CD4-positive, alpha-beta T cell treated with Interleukin-6 for 4 hours (primary cell): ENCODE measurements at regions not wholly inside any gene's neighbourhood (a gene's known extent, or its start where the extent isn't known, plus 50 kb on each side); places are given as distances from the start of the nearest gene placed in this dataset.

Source experiments
- DNase-seq: peaks from one replicate; pipeline ENCODE4 v3.0.0-alpha.2; 2020; ENCODE audit warnings: mixed read lengths

GRCh38 chr1:101290922-101291561 lies 54.2 kb downstream of the S1PR1 start:
- DNase-seq = peak; percentile 30

GRCh38 chr1:101291562-101292380 lies 55.0 kb downstream of the S1PR1 start:
- peak; percentile 50 for DNase-seq

DNA sequence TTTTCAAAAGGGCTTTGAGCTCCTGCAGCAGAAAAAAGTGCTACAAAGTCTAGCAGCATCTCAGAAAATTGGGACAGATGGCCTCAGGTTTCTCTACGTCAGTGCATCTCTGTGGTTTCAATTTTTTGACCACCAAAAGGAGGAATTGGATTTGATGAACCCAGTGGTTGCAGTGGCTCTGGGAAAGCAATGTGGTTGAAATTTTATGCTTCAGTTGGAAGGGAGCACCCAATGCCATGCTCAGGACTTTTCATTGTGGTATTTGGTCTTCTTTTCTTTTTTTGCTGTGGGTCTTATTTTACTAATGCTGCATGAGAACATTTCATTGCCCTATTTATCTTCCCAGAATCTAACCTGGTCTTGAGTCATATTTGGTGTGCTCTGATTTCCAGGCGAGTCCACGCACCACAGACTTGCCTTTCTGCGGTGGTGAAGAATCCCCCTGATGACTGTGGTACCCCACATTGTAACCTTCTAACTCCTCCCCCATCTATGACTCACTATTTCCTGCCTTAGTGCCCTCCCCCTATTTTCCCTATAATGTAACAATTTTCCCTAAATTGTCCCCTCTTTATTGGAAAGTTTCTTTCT lies 56.7 kb downstream of the S1PR1 start:
- peak; percentile 65 for DNase-seq

- DNase-seq = peak; percentile 58
Measured at GRCh38 chr1:101295209-101295608, 58.4 kb downstream of the S1PR1 start.

GRCh38 chr1:101298663-101299062 lies 61.8 kb downstream of the S1PR1 start:
- no peak for DNase-seq

DNA sequence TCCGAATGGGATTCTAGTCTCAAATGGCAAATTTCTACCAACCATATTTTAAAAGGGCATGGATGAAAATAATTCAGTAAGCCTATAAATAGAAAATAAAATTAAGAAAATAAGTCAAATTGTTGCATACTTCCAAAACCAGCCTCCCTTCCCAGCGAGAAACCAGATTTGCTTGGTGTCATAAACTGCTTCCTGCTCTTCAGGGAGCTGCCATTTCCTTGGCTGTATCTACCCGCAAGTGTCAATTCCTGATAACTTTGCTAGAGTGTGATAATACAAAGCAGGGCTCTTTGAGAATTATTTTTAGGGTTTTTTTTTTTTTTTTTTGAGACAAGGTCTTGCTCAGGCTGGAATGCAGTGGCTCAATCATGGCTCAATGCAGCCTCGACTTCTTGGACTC lies 62.3 kb downstream of the S1PR1 start:
- DNase-seq = no peak

- no peak for DNase-seq
Measured at GRCh38 chr1:101299710-101300109, 62.9 kb downstream of the S1PR1 start.

DNA sequence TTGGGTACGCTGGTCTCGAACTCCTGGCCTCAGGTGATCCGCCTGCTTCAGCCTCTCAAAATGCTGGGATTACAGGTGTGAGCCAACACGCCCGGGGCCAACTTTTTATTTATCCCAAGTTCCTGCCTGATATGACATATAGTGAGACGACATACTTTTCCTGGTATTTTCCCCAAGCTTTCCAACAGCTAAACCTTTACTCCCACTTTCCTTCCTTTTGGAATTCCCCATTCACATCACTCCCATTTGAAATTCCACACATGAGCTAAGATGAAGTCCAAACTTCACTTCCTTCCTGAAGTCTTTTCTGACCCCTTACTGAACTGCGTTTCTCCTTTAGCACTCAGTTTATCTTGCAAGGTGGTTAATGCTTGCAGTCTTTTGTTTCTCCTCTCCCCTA lies 64.1 kb downstream of the S1PR1 start:
- DNase-seq = no peak

GRCh38 chr1:101301446-101302057 lies 64.7 kb downstream of the S1PR1 start:
- DNase-seq = no peak

DNA sequence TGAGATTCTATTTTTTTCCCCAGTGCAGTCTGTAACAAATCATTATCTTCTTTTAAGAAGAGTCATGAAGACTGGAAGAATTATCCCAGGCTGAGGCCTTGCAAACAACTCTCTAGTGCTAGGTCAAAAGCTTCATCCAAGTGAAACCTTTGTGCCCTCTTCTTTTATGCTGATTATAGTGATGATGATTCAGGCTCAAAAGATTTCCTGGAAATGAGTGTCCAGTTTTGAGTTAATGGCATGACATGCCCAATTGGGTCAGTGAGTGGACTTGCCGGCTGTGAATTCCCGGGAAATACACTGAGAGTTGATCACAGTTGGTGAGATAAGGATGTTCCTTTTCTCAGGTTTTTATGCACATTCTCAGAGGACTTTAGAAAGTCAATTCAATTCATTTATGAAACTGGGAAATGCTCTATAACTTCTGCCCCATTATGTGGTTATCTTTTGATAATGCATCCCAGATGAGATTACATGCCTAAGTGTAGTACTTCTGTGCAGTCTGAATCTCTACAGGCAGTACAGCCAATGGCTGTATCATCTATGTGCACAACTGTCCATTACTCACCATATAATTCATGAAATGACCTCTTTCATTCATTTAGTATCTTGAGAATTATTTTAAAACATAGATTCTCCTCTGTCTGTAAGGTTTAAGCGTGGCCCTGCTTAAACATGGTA lies 66.2 kb downstream of the S1PR1 start:
- no peak for DNase-seq

DNA sequence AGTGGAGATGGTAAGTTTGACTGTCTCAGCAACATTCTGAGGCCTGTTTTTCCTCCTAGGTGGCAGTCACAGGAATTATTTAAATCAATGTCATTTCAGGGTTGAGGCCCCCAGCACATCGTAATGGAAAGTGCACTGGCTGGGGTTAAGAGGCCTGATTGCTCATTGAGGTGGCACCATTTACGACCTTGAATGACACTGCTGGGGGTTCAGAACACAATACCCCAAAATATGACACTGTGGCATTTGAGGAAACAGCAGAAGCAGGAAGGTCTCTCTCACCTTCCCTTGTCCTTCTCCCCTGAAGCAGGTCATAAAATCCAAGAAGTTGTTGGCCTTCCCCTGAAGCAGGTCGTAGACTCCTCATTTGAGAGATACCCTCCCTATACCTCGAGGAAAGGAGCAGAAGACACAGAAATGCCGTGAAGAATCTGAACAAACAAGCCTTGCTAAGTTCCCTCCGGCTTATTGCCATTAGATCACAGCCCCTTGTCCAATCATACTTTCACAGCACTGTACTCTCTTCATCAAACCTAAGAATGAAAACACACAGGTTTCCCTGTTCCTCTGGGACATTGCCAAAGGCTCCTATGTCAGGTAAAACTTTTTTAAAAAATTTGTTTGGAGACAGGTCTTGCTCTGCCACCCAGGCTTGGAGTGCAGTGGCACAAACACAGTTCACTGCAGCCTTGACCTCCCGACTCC lies 71.3 kb downstream of the S1PR1 start:
- peak; percentile 10 for DNase-seq

DNA sequence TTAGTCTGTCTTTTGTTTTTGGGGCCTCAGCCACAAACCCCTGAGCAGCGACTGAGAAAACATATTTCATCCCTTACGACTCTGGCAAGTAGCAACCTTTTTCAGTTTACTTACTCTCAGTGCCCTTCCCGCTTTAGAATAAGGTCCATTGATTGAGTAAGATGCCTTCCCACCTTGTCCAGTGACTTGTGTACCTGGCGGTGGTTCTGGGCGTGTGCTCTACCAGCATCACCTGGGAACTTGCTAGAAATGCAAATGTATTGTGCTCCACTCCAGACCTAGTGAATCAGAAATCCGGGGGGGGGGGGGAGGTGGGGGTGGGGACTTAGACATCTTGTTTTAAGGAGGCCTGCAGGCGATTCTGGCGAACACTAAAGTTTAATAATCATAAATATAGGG lies 72.1 kb downstream of the S1PR1 start:
- peak; percentile 6 for DNase-seq

GRCh38 chr1:101309334-101310311 lies 72.8 kb downstream of the S1PR1 start:
- DNase-seq = peak; percentile 82

- peak; percentile 53 for DNase-seq
Measured at GRCh38 chr1:101310506-101310905, 73.7 kb downstream of the S1PR1 start.

DNA sequence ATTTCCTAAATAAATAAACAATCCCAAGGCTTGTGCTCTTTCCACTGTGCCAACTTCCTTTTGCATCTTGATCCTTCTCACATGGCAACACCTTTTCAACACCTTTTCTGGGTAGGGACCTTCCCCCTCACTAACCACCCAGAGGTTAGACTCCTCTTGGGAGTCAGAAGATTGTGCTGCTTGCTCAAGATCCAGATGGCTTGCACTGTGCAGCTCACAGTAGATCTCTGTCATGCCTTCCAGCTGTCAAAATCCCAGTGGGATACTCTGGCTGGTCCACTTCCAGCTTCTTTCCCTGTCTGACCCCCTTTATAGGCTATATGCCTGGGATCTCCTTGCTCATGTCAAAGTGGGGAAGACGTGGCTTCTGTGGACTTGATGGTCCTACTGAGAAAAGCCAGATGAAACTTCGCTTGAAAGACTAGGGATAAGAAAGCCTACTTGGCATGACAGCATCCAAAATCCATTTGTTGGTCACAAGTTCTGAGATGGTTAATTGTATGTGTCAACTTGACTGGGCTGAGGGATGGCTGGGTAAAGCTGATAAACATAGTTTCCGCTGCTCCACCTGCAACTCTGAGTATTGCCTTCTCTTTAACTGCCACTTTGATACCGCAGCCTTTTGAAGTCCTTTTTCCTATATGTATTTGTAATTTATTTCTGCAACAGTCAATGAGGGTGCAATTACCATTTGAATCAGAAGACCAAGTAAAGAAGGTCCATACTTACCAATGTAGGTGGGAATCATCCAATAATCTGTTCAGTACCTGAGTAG lies 74.5 kb downstream of the S1PR1 start:
- DNase-seq = peak; percentile 54

GRCh38 chr1:101312147-101312546 lies 75.3 kb downstream of the S1PR1 start:
- no peak for DNase-seq

DNA sequence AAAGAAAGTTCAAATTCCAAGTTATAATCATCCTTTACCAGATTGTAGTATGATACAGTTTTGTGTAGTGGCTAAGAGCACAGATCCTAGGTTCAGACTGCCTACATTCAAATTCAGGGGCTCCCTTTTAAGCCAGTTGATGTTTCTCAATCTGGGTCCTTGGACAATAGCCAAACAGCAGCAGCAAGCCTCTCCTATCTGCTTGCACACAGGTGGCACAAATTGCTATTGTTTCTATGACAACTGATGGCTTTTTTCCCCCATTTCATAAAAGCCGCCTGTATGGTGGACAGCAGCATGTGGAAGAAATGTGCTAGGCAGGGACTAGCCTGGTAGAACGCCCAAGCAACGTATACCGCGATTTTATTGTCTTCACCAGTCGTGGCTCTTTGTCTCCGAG lies 76.5 kb downstream of the S1PR1 start:
- DNase-seq = no peak

DNA sequence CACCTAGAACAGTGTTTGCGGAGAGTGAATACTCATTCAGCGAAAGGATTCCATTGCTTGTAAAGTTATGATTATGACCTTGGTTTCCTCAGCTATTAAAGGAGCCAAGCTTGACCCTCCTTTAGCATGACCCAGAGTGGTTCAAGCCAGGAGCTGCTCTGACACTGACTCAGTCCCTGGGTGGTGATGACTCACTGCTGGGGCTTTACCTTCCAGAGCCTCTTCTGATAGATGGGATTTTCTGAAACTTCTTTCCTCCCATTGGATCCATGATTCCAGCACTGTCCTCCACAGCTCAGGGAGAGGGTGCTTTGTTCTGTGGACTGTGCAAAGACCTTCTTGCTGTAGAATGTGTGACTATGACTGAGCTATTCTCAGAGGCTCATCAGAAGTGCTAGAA lies 77.4 kb downstream of the S1PR1 start:
- DNase-seq = peak; percentile 40

DNA sequence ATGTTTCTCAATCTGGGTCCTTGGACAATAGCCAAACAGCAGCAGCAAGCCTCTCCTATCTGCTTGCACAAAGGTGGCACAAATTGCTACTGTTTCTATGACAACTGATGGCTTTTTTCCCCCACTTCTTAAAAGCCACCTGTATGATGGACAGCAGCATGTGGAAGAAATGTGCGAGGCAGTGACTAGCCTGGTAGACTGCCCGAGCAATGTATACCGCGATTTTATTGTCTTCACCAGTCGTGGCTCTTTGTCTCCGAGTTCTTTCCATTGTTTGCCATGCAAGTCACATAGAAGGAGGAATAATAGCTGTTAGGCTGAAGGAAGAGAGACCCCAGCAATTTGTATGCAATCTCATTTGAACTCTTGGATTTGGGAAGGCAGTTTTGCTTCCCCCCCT lies 79.4 kb downstream of the S1PR1 start:
- DNase-seq = no peak

DNA sequence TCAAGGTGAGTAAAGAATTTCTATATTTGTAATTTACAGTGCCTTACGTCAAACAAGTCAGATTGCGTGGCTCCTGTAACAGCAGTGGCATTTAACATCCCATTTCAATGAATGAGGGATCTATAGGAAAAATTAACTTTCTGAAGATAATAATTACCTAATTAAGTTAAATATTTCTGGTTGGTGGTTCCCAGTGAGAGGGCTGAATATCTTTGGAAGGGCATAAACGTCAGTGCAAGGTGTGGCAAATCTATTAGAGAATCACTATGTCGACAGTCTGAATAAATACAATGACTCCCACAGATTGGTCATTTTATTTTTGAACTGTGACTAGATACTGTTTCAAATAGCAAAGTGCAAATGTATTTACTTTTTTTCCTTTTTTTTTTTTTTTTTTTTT lies 80.0 kb downstream of the S1PR1 start:
- DNase-seq = no peak
